DOHH2 (cell line): ENCODE measurements at regions not wholly inside any gene's neighbourhood (a gene's known extent, or its start where the extent isn't known, plus 50 kb on each side); places are given as distances from the start of the nearest gene placed in this dataset.

Source experiments
- H3F3A ChIP-seq: fragments of 200-600 bp; sonication (generic), shearing (Covaris generic); 2 replicates; pipeline ENCODE4 v1.6.0; 2016; ENCODE audit warnings: antibody characterized with exemption, mild to moderate bottlenecking; ENCODE audit not compliant: control insufficient read depth, insufficient read depth
- H3K27ac ChIP-seq: fragments of 200-600 bp; sonication (generic); 2 replicates; pipeline ENCODE4 v1.5.1; 2014; ENCODE audit warnings: low read depth, mild to moderate bottlenecking, low read length, moderate library complexity
- H3K27me3 ChIP-seq: fragments of 200-600 bp; sonication (generic); 2 replicates; pipeline ENCODE4 v1.6.1; 2014; ENCODE audit warnings: mild to moderate bottlenecking, low read length, mixed read lengths; ENCODE audit not compliant: control insufficient read depth
- H3K36me3 ChIP-seq: fragments of 200-600 bp; sonication (generic); 2 replicates; pipeline ENCODE4 v1.6.1; 2014; ENCODE audit warnings: mild to moderate bottlenecking, low read length, moderate library complexity, mixed read lengths; ENCODE audit not compliant: control insufficient read depth
- H3K4me1 ChIP-seq: fragments of 200-600 bp; sonication (generic); 2 replicates; pipeline ENCODE4 v1.6.1; 2014; ENCODE audit warnings: mild to moderate bottlenecking, low read length, mixed read lengths; ENCODE audit not compliant: control insufficient read depth
- H3K4me2 ChIP-seq: fragments of 200-600 bp; sonication (generic); 2 replicates; pipeline ENCODE4 v1.6.0; 2014; ENCODE audit warnings: mild to moderate bottlenecking, low read length, moderate library complexity
- H3K4me3 ChIP-seq: fragments of 200-600 bp; sonication (generic); 2 replicates; pipeline ENCODE4 v1.5.1; 2014; ENCODE audit warnings: mild to moderate bottlenecking, low read length, mixed read lengths
- H3K79me2 ChIP-seq: fragments of 200-600 bp; sonication (generic); 2 replicates; pipeline ENCODE4 v1.6.1; 2014; ENCODE audit warnings: mild to moderate bottlenecking, low read length, mixed read lengths; ENCODE audit not compliant: control insufficient read depth
- H3K9me2 ChIP-seq: fragments of 200-600 bp; sonication (generic); replicated peaks from 2 replicates; pipeline ENCODE4 v1.6.1; 2014; ENCODE audit warnings: mild to moderate bottlenecking, low read length, mixed read lengths; ENCODE audit not compliant: control insufficient read depth
- H3K9me3 ChIP-seq: fragments of 200-600 bp; sonication (generic); 2 replicates; pipeline ENCODE4 v1.6.1; 2014; ENCODE audit warnings: antibody characterized with exemption, low read length, mixed read lengths; ENCODE audit not compliant: control insufficient read depth, insufficient read depth
- H4K20me1 ChIP-seq: fragments of 200-600 bp; sonication (generic); 2 replicates; pipeline ENCODE4 v1.6.0; 2014; ENCODE audit warnings: low read depth, mild to moderate bottlenecking, antibody characterized with exemption, low read length, moderate library complexity; ENCODE audit not compliant: control insufficient read depth, insufficient read depth
- EZH2phosphoT487 ChIP-seq: fragments of 200-600 bp; sonication (generic); IDR thresholded peaks from 2 replicates; pipeline ENCODE4 v1.6.1; 2017; ENCODE audit warnings: borderline replicate concordance, mild to moderate bottlenecking, antibody characterized with exemption, low read length, moderate library complexity, mixed read lengths
- TF ChIP-seq, protein P1 (sequence below): fragments of 200-600 bp; sonication (generic); IDR thresholded peaks from one replicate; pipeline ENCODE4 v1.5.1; 2014; ENCODE audit warnings: antibody characterized with exemption, mild to moderate bottlenecking, low read depth, low read length; ENCODE audit not compliant: poor library complexity, severe bottlenecking

GRCh38 chr10:83229991-83230390 lies 909.3 kb upstream of the GHITM start:
- no peaks in the 10 kb centered on the region for H3F3A ChIP-seq
- no peaks in the 10 kb centered on the region for H3K27me3 ChIP-seq
- H3K4me1 ChIP-seq: no peaks in the 10 kb centered on the region
- H3K4me3 ChIP-seq: no peak overlapping the region
- H3K79me2 ChIP-seq: no peaks in the 10 kb centered on the region
- no peaks in the 10 kb centered on the region for H3K9me3 ChIP-seq
- no peaks in the 10 kb centered on the region for H3K9me2 ChIP-seq
- TF ChIP-seq, protein P1, sequence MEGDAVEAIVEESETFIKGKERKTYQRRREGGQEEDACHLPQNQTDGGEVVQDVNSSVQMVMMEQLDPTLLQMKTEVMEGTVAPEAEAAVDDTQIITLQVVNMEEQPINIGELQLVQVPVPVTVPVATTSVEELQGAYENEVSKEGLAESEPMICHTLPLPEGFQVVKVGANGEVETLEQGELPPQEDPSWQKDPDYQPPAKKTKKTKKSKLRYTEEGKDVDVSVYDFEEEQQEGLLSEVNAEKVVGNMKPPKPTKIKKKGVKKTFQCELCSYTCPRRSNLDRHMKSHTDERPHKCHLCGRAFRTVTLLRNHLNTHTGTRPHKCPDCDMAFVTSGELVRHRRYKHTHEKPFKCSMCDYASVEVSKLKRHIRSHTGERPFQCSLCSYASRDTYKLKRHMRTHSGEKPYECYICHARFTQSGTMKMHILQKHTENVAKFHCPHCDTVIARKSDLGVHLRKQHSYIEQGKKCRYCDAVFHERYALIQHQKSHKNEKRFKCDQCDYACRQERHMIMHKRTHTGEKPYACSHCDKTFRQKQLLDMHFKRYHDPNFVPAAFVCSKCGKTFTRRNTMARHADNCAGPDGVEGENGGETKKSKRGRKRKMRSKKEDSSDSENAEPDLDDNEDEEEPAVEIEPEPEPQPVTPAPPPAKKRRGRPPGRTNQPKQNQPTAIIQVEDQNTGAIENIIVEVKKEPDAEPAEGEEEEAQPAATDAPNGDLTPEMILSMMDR: no peak
- no peak for TF ChIP-seq EZH2phosphoT487
- H3K36me3 ChIP-seq: no peaks in the 10 kb centered on the region
- no peaks in the 10 kb centered on the region for H4K20me1 ChIP-seq
- H3K4me2 ChIP-seq: no peak overlapping the region
- H3K27ac ChIP-seq: no peak overlapping the region

GRCh38 chr10:83233691-83234090 lies 905.6 kb upstream of the GHITM start:
- no peaks in the 10 kb centered on the region for H3K4me1 ChIP-seq
- H3K9me3 ChIP-seq: no peaks in the 10 kb centered on the region
- no peaks in the 10 kb centered on the region for H3F3A ChIP-seq
- no peak for TF ChIP-seq EZH2phosphoT487
- TF ChIP-seq, protein P1: no peak
- H3K79me2 ChIP-seq: no peaks in the 10 kb centered on the region
- no peaks in the 10 kb centered on the region for H3K36me3 ChIP-seq
- H4K20me1 ChIP-seq: no peaks in the 10 kb centered on the region
- no peak overlapping the region for H3K4me3 ChIP-seq
- no peak overlapping the region for H3K4me2 ChIP-seq
- H3K27ac ChIP-seq: no peak overlapping the region
- no peaks in the 10 kb centered on the region for H3K9me2 ChIP-seq
- no peaks in the 10 kb centered on the region for H3K27me3 ChIP-seq

DNA sequence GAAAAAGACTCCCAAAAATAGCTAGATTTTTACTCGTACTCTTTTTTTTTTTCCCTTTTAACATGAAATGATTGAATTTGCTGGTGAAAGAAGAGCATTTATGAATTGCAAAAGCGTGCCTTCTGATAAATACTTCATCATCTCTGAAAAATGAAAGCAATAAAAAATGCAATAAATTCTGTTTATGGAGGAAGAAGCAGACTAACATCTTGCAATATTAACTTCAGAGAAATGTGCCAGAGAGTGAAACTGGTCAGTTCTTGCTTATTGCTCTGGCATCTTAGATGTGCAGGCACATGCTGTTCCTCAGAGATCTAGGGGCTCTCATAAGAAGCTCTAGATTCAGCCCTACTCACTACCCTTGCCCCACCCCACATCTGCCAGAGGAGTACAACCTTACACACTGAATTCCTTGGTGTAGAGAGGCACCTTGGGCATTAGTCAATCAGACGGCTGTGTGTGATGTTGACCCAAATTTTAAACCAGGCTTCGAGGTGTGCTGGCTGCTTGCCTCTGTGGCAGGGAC lies 891.1 kb upstream of the GHITM start:
- H3K36me3 ChIP-seq: no peaks in the 10 kb centered on the region

More for the DNA sequence above, 891.1 kb upstream of the GHITM start:
- peaks cover under 1% of the 10 kb centered on the region; the same call in 1 of the 2 replicates for H3K9me3 ChIP-seq
- no peak overlapping the region for H3K27ac ChIP-seq
- no peaks in the 10 kb centered on the region for H3K4me1 ChIP-seq
- H3K4me2 ChIP-seq: no peak overlapping the region
- H3K79me2 ChIP-seq: no peaks in the 10 kb centered on the region
- TF ChIP-seq, protein P1: no peak
- no peak for TF ChIP-seq EZH2phosphoT487
- H3K9me2 ChIP-seq: no peaks in the 10 kb centered on the region
- no peaks in the 10 kb centered on the region for H3K27me3 ChIP-seq
- H3K4me3 ChIP-seq: no peak overlapping the region
- no peaks in the 10 kb centered on the region for H4K20me1 ChIP-seq
- H3F3A ChIP-seq: no peaks in the 10 kb centered on the region
